HEK293 (cell line): ENCODE measurements at regions not wholly inside any gene's neighbourhood (a gene's known extent, or its start where the extent isn't known, plus 50 kb on each side); places are given as distances from the start of the nearest gene placed in this dataset.

ENCODE experiments used
- CTCF ChIA-PET: fragments of 350-600 bp; formaldehyde crosslinking; extraction: SDS; loops from one replicate; lab custom pipeline; 2021; ENCODE audit warnings: antibody characterized with exemption; lab: Yijun Ruan, JAX
- POLR2A ChIA-PET: fragments of 300-600 bp; formaldehyde crosslinking; extraction: SDS; loops from one replicate; lab custom pipeline; 2020; ENCODE audit warnings: antibody characterized with exemption, inconsistent platforms; lab: Yijun Ruan, JAX
- H3K27ac ChIP-seq: fragments of 200-500 bp; sonication (Bioruptor generic); 2 replicates; pipeline ENCODE4 v1.5.1; 2014; ENCODE audit warnings: low read depth, low read length, control low read depth, inconsistent platforms; ENCODE audit errors: extremely low read depth
- H3K36me3 ChIP-seq, 2 experiments: fragments of 200-500 bp in 1 of 2; sonication (Bioruptor generic) in 1 of 2; 1 replicate in 1 of 2; 2 replicates in 1 of 2; pipeline ENCODE4 v1.5.1; 2014 to 2017; ENCODE audit warnings: inconsistent platforms in 2 of 2, low read length in 2 of 2; ENCODE audit not compliant: control insufficient read depth in 2 of 2, insufficient read depth in 1 of 2
- H3K4me1 ChIP-seq: fragments of 200-500 bp; sonication (Bioruptor generic); 2 replicates; pipeline ENCODE4 v1.5.1; 2014; ENCODE audit warnings: mild to moderate bottlenecking, low read length, inconsistent platforms; ENCODE audit not compliant: control insufficient read depth, insufficient read depth
- H3K4me3 ChIP-seq: 2 replicates; pipeline ENCODE4 v1.5.1; 2011; ENCODE audit warnings: low read depth, mild to moderate bottlenecking, control low read depth, low read length, moderate library complexity
- H3K9me3 ChIP-seq: fragments of 200-500 bp; sonication (Bioruptor generic); 2 replicates; pipeline ENCODE4 v1.5.1; 2014; ENCODE audit warnings: low read depth, low read length, inconsistent platforms; ENCODE audit not compliant: control insufficient read depth, insufficient read depth
- KLF9 ChIP-seq: fragments of 450-650 bp; formaldehyde crosslinking; IDR thresholded peaks from 2 replicates; pipeline ENCODE4 v1.5.1; 2016; ENCODE audit warnings: missing biosample characterization, missing genetic modification characterization, low read depth
- SALL2 ChIP-seq: fragments of 450-650 bp; formaldehyde crosslinking; IDR thresholded peaks from 2 replicates; pipeline ENCODE4 v1.5.0; 2017; ENCODE audit warnings: missing biosample characterization, mild to moderate bottlenecking, missing genetic modification characterization, borderline replicate concordance
- SCRT2 ChIP-seq: fragments of 450-650 bp; formaldehyde crosslinking; IDR thresholded peaks from 2 replicates; pipeline ENCODE4 v1.5.1; 2016; ENCODE audit warnings: missing biosample characterization, missing genetic modification characterization
- TCF7L2 ChIP-seq: IDR thresholded peaks from 2 replicates; pipeline ENCODE4 v1.6.1; 2011; ENCODE audit warnings: low read depth, mild to moderate bottlenecking, inconsistent platforms, low read length, moderate library complexity, borderline replicate concordance
- WT1 ChIP-seq: fragments of 450-650 bp; formaldehyde crosslinking; IDR thresholded peaks from 2 replicates; pipeline ENCODE4 v1.5.1; 2016; ENCODE audit warnings: missing biosample characterization, missing genetic modification characterization
- YY1 ChIP-seq: fragments of 450-650 bp; formaldehyde crosslinking; IDR thresholded peaks from 2 replicates; pipeline ENCODE4 v1.5.1; 2018; ENCODE audit warnings: missing biosample characterization, missing genetic modification characterization
- ZBTB8A ChIP-seq: fragments of 450-650 bp; formaldehyde crosslinking; IDR thresholded peaks from 2 replicates; pipeline ENCODE4 v1.5.1; 2016; ENCODE audit warnings: missing biosample characterization, missing genetic modification characterization
- ZIC2 ChIP-seq: fragments of 450-650 bp; formaldehyde crosslinking; IDR thresholded peaks from 2 replicates; pipeline ENCODE4 v1.5.1; 2016; ENCODE audit warnings: missing biosample characterization, missing genetic modification characterization
- ZNF112 ChIP-seq: fragments of 450-650 bp; formaldehyde crosslinking; IDR thresholded peaks from 2 replicates; pipeline ENCODE4 v1.5.0; 2017; ENCODE audit warnings: missing biosample characterization, missing genetic modification characterization
- ZNF19 ChIP-seq: fragments of 450-650 bp; formaldehyde crosslinking; IDR thresholded peaks from 2 replicates; pipeline ENCODE4; 2016; ENCODE audit warnings: missing biosample characterization, missing genetic modification characterization, low read depth
- ZNF223 ChIP-seq: fragments of 450-650 bp; formaldehyde crosslinking; IDR thresholded peaks from 2 replicates; pipeline ENCODE4 v1.5.1; 2016; ENCODE audit warnings: missing biosample characterization, missing genetic modification characterization
- ZNF311 ChIP-seq: fragments of 450-650 bp; formaldehyde crosslinking; IDR thresholded peaks from 2 replicates; pipeline ENCODE4 v1.5.1; 2017; ENCODE audit warnings: missing biosample characterization, missing genetic modification characterization, borderline replicate concordance
- ZNF37A ChIP-seq: fragments of 450-650 bp; IDR thresholded peaks from 2 replicates; pipeline ENCODE4 v1.5.1; 2018; ENCODE audit warnings: missing biosample characterization, missing genetic modification characterization
- ZNF561 ChIP-seq: fragments of 450-650 bp; IDR thresholded peaks from 2 replicates; pipeline ENCODE4 v1.5.1; 2018; ENCODE audit warnings: missing biosample characterization, missing genetic modification characterization, borderline replicate concordance
- ZNF596 ChIP-seq: fragments of 450-650 bp; IDR thresholded peaks from 2 replicates; pipeline ENCODE4 v1.5.0; 2018; ENCODE audit warnings: missing biosample characterization, mild to moderate bottlenecking, missing genetic modification characterization, moderate library complexity
- ZNF654 ChIP-seq: fragments of 450-650 bp; formaldehyde crosslinking; IDR thresholded peaks from 2 replicates; pipeline ENCODE4 v1.5.1; 2016; ENCODE audit warnings: low read depth, missing biosample characterization, missing genetic modification characterization
- TF ChIP-seq, protein P1 (sequence below): fragments of 450-650 bp; formaldehyde crosslinking; IDR thresholded peaks from 2 replicates; pipeline ENCODE4 v1.5.1; 2016; ENCODE audit warnings: missing biosample characterization, missing genetic modification characterization, borderline replicate concordance
- TF ChIP-seq, protein P2 (sequence below): fragments of 450-650 bp; formaldehyde crosslinking; IDR thresholded peaks from 2 replicates; pipeline ENCODE4 v1.5.1; 2016; ENCODE audit warnings: missing biosample characterization, missing genetic modification characterization
- TF ChIP-seq, protein P3 (sequence below): fragments of 450-650 bp; IDR thresholded peaks from 2 replicates; pipeline ENCODE4 v1.5.1; 2018; ENCODE audit warnings: missing biosample characterization, mild to moderate bottlenecking, missing genetic modification characterization
- TF ChIP-seq, protein P4 (sequence below): fragments of 450-650 bp; formaldehyde crosslinking; IDR thresholded peaks from 2 replicates; pipeline ENCODE4 v1.5.1; 2016; ENCODE audit warnings: missing biosample characterization, missing genetic modification characterization
- TF ChIP-seq, protein P5 (sequence below): fragments of 450-650 bp; formaldehyde crosslinking; IDR thresholded peaks from 2 replicates; pipeline ENCODE4 v1.5.1; 2016; ENCODE audit warnings: missing biosample characterization, missing genetic modification characterization

DNA sequence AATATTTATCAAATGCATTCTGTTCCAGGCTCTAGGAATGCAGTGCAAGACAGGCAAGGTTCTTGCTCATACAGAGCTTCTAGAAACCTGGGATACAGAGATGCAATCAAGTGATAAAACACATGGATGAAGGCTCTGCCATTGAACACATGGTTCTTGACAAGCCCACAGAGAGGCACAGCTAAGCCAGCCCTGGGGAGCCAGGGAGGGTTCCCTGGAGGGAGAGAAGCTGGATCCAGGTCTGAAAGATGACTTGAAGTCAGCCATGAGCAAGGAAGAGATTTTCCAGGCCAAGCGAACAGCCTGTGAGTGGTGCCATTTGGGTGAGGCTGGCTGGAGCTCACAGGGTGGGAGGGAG lies 66.2 kb downstream of the IRF2BPL start (continued):
- TF ChIP-seq, protein P1, sequence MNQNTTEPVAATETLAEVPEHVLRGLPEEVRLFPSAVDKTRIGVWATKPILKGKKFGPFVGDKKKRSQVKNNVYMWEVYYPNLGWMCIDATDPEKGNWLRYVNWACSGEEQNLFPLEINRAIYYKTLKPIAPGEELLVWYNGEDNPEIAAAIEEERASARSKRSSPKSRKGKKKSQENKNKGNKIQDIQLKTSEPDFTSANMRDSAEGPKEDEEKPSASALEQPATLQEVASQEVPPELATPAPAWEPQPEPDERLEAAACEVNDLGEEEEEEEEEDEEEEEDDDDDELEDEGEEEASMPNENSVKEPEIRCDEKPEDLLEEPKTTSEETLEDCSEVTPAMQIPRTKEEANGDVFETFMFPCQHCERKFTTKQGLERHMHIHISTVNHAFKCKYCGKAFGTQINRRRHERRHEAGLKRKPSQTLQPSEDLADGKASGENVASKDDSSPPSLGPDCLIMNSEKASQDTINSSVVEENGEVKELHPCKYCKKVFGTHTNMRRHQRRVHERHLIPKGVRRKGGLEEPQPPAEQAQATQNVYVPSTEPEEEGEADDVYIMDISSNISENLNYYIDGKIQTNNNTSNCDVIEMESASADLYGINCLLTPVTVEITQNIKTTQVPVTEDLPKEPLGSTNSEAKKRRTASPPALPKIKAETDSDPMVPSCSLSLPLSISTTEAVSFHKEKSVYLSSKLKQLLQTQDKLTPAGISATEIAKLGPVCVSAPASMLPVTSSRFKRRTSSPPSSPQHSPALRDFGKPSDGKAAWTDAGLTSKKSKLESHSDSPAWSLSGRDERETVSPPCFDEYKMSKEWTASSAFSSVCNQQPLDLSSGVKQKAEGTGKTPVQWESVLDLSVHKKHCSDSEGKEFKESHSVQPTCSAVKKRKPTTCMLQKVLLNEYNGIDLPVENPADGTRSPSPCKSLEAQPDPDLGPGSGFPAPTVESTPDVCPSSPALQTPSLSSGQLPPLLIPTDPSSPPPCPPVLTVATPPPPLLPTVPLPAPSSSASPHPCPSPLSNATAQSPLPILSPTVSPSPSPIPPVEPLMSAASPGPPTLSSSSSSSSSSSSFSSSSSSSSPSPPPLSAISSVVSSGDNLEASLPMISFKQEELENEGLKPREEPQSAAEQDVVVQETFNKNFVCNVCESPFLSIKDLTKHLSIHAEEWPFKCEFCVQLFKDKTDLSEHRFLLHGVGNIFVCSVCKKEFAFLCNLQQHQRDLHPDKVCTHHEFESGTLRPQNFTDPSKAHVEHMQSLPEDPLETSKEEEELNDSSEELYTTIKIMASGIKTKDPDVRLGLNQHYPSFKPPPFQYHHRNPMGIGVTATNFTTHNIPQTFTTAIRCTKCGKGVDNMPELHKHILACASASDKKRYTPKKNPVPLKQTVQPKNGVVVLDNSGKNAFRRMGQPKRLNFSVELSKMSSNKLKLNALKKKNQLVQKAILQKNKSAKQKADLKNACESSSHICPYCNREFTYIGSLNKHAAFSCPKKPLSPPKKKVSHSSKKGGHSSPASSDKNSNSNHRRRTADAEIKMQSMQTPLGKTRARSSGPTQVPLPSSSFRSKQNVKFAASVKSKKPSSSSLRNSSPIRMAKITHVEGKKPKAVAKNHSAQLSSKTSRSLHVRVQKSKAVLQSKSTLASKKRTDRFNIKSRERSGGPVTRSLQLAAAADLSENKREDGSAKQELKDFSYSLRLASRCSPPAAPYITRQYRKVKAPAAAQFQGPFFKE (tag by site-specific recombination): no peak

DNA sequence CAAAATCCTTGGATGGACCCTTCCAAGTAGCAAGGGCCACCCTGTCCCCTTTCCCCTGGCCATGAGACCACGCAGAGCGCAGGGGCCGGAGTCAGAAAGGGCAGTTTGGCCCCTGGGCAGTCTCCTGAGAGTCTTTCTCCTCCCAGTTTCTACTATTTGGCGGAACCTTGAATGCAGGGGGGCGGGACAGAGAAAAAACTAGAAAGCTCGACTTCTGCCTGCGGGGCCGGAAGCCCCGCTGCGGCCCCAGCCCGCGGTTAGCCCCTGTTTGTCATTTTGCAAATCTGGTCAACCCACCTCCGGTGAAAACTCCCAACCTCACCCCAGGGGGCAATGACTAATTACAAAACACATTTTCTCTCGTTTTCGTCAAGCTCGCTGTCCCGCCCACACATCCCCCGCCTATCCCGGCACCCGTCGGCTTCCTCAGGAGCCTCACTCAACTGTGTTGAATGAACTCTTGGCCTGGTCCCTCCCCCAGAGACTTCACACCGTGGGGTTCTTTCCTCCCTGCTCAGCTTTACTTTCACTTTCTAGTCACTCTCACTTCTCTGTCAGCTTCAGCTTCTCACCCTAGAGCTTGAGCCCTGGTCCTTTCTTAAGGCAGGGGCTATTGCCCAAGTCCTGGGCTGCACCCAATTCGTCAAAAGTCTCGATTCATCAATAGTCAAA lies 66.7 kb downstream of the IRF2BPL start:
- peak overlapping the region; percentile 11 for H3K4me3 ChIP-seq
- peaks cover 25% of the 10 kb centered on the region for H3K4me1 ChIP-seq
- peak overlapping the region; percentile 87 for H3K27ac ChIP-seq
- POLR2A ChIA-PET: interaction anchor here (0.6 to 1.6 kb wide), 9 partner anchors 9 to 78 kb away, joined by 3 to 18 read pairs (median 6); partner anchors contain the start of gene IRF2BPL
- no peaks in the 10 kb centered on the region for H3K9me3 ChIP-seq
- H3K36me3 ChIP-seq: no peaks in the 10 kb centered on the region
- CTCF ChIA-PET: interaction anchor here (0.5 to 2.2 kb wide), 8 partner anchors 9 to 86 kb away, joined by 3 to 12 read pairs (median 4); no protein-coding TSS in a partner anchor
- no peak; the same call in 1 of the 2 replicates for TF ChIP-seq TCF7L2
- no peak for TF ChIP-seq ZNF19 (tag by site-specific recombination)
- peak; percentile 62 for TF ChIP-seq WT1 (tag by site-specific recombination)
- TF ChIP-seq ZNF561 (tag by site-specific recombination): no peak; the same call in 1 of the 2 replicates
- TF ChIP-seq ZIC2 (tag by site-specific recombination): peak; percentile 90
- TF ChIP-seq KLF9 (tag by site-specific recombination): peak; percentile 65
- TF ChIP-seq SCRT2 (tag by site-specific recombination): no peak
- no peak for TF ChIP-seq ZNF37A
- no peak for TF ChIP-seq ZNF596
- TF ChIP-seq, protein P2, sequence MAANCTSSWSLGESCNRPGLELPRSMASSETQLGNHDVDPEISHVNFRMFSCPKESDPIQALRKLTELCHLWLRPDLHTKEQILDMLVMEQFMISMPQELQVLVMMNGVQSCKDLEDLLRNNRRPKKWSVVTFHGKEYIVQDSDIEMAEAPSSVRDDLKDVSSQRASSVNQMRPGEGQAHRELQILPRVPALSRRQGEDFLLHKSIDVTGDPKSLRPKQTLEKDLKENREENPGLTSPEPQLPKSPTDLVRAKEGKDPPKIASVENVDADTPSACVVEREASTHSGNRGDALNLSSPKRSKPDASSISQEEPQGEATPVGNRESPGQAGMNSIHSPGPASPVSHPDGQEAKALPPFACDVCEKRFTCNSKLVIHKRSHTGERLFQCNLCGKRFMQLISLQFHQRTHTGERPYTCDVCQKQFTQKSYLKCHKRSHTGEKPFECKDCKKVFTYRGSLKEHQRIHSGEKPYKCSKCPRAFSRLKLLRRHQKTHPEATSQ (tag by site-specific recombination): no peak
- TF ChIP-seq YY1 (tag by site-specific recombination): no peak
- TF ChIP-seq, protein P3, sequence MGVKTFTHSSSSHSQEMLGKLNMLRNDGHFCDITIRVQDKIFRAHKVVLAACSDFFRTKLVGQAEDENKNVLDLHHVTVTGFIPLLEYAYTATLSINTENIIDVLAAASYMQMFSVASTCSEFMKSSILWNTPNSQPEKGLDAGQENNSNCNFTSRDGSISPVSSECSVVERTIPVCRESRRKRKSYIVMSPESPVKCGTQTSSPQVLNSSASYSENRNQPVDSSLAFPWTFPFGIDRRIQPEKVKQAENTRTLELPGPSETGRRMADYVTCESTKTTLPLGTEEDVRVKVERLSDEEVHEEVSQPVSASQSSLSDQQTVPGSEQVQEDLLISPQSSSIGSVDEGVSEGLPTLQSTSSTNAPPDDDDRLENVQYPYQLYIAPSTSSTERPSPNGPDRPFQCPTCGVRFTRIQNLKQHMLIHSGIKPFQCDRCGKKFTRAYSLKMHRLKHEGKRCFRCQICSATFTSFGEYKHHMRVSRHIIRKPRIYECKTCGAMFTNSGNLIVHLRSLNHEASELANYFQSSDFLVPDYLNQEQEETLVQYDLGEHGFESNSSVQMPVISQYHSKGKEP: no peak
- TF ChIP-seq, protein P4, sequence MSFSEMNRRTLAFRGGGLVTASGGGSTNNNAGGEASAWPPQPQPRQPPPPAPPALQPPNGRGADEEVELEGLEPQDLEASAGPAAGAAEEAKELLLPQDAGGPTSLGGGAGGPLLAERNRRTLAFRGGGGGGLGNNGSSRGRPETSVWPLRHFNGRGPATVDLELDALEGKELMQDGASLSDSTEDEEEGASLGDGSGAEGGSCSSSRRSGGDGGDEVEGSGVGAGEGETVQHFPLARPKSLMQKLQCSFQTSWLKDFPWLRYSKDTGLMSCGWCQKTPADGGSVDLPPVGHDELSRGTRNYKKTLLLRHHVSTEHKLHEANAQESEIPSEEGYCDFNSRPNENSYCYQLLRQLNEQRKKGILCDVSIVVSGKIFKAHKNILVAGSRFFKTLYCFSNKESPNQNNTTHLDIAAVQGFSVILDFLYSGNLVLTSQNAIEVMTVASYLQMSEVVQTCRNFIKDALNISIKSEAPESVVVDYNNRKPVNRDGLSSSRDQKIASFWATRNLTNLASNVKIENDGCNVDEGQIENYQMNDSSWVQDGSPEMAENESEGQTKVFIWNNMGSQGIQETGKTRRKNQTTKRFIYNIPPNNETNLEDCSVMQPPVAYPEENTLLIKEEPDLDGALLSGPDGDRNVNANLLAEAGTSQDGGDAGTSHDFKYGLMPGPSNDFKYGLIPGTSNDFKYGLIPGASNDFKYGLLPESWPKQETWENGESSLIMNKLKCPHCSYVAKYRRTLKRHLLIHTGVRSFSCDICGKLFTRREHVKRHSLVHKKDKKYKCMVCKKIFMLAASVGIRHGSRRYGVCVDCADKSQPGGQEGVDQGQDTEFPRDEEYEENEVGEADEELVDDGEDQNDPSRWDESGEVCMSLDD (tag by site-specific recombination): no peak
- no peak for TF ChIP-seq SALL2 (tag by site-specific recombination)
- TF ChIP-seq ZNF112 (tag by site-specific recombination): no peak
- no peak for TF ChIP-seq ZNF223 (tag by site-specific recombination)
- no peak for TF ChIP-seq ZNF654 (tag by site-specific recombination)
- TF ChIP-seq ZBTB8A (tag by site-specific recombination): peak; percentile 30; the same call in 1 of the 2 replicates
- TF ChIP-seq ZNF311 (tag by site-specific recombination): no peak
- TF ChIP-seq, protein P5, sequence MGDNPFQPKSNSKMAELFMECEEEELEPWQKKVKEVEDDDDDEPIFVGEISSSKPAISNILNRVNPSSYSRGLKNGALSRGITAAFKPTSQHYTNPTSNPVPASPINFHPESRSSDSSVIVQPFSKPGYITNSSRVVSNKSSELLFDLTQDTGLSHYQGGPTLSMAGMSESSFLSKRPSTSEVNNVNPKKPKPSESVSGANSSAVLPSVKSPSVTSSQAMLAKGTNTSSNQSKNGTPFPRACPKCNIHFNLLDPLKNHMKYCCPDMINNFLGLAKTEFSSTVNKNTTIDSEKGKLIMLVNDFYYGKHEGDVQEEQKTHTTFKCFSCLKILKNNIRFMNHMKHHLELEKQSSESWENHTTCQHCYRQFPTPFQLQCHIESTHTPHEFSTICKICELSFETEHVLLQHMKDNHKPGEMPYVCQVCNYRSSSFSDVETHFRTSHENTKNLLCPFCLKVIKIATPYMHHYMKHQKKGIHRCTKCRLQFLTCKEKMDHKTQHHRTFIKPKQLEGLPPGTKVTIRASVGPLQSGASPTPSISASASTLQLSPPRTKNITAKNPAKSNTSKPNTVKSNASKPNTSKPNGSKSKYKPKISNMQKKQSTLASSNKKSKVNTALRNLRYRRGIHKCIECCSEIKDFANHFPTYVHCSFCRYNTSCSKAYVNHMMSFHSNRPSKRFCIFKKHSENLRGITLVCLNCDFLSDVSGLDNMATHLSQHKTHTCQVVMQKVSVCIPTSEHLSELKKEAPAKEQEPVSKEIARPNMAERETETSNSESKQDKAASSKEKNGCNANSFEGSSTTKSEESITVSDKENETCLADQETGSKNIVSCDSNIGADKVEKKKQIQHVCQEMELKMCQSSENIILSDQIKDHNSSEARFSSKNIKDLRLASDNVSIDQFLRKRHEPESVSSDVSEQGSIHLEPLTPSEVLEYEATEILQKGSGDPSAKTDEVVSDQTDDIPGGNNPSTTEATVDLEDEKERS (tag by site-specific recombination): no peak
